ENCODE measurements at regions not wholly inside any gene's neighbourhood (a gene's known extent, or its start where the extent isn't known, plus 50 kb on each side); places are given as distances from the start of the nearest gene placed in this dataset.

GRCh38 chrX:9252182-9252581 lies 212.7 kb upstream of the TBL1X start:
- TF ChIP-seq CTCF (IDR thresholded peaks at IDR 0.05; ENCODE audit: insufficient read depth, low read length, poor library complexity, severe bottlenecking) (no peak), EZH2phosphoT487 (conservative IDR thresholded peaks at IDR 0.05; ENCODE audit: low read length) (no peak)

Data from SU-DHL-6 (cell line).